ENCODE measurements at regions not wholly inside any gene's neighbourhood (a gene's known extent, or its start where the extent isn't known, plus 50 kb on each side); places are given as distances from the start of the nearest gene placed in this dataset.

GRCh38 chr18:22273101-22274039, 104.0 kb downstream of the GATA6 start:
- TF ChIP-seq EZH2 (IDR thresholded peaks at IDR 0.05; ENCODE audit: borderline replicate concordance) (no peak), CTCF (IDR thresholded peaks at IDR 0.05; ENCODE audit: poor library complexity) (no peak), EZH2phosphoT487 (IDR thresholded peaks at IDR 0.05; ENCODE audit: low read depth, severe bottlenecking, unreplicated experiment) (no peak)

Measured in hepatocyte (in vitro differentiated cells).